CD1c-positive myeloid dendritic cell (primary cell): ENCODE measurements at regions not wholly inside any gene's neighbourhood (a gene's known extent, or its start where the extent isn't known, plus 50 kb on each side); places are given as distances from the start of the nearest gene placed in this dataset.

ENCODE experiments used
- DNase-seq: peaks from one replicate; pipeline ENCODE4 v3.0.0-alpha.2; 2016; ENCODE audit errors: extremely low spot score

DNA sequence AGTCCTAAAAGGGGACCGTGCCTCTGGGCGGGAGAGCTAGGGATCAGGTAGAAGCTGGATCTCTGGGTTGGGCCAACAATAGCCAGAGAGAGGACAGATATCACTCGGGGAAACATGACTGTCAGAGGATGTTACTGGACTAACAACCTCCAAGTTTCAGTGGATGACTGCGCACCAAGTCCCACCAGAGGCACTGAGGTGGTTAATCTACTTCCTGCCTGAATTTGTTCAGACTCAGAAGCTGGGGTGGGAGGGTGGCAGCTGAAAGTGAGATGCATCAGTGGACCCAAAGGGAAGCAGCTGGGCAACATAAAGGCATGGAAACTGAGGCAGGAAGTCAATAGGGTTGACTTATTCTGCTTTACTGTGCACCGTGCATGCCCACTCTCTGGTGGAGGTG, 130.1 kb upstream of the SLC44A1 start:
- no peak for DNase-seq

GRCh38 chr9:105114964-105115728, 129.3 kb upstream of the SLC44A1 start:
- peak; percentile 83 for DNase-seq

DNA sequence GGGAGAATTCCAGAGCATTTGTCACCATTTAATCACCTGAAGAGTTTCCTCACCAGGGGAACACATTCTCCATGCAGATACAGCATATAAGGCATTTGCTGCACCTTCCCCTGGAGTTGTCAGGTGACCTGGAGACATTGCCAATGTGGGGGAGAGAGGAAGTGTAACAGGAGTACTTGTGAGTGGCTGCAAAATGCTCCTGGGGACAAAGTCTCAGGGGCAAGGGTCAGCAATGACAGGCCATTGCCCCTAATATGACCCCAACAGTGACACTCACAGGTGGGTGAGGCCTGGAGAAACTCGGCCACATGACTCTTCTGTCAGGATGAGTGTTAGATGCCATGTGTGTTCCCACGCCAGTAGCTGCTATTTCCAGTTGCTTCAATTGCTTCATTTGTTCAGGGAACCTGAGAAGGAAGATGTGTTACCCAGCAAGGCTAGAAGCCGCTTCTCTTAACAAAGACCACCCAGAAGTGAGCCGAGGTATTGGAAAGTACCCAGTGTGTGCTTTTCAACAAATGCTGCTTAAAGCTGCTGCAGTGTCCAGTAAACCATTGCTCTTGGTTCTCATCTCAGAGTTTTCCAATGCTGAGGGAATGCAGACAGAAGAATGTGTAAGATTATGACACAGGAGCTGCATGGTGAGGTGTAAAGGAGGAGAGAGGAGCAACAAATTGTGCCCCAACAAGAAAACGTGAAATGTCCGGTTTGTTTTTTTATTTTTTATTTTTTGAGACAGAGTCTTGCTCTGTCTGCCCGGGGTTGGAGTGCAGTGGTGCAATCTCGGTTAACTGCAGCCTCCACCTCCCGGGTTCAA, 128.2 kb upstream of the SLC44A1 start:
- no peak for DNase-seq

DNA sequence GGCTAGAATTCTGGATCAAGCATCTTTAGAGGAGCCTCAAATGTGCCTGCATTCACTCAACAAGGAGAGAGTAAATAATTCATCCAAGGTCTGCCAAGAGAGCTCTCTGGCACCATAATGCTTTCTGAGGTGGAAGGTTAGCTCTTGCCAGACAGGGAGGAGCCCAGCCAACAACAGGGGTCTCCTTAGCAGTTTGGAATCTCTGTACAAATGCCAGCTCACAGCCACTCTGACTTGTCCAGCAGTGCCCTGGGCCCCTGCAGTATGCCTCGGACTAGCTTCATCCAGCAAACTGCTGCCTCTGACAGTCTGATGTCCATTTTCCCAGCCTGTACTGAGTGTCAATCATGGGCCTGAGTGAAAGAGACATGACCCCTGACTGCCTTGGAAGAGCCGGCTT, 127.2 kb upstream of the SLC44A1 start:
- no peak for DNase-seq

DNA sequence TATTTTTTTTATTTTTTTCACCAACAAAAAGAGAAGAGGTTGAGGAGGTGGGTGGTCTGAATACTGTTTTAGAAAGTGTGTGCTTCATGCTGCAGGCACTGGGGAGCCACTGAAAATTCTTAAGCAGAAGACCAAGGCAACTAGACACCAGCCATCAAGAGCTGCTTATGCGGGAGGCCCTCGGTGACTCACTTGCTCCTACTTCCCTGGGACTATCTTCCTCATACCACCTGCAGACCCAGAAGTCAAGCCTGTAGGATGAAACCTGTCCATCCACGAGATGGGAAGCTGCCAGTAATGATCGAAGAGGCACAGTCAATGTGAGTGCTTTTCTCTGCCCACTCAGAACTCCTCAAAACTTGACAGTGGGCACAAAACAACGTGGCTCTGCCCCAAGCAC, 125.8 kb upstream of the SLC44A1 start:
- no peak for DNase-seq

- DNase-seq = no peak
Measured at GRCh38 chr9:105119156-105119555, 125.3 kb upstream of the SLC44A1 start.

DNA sequence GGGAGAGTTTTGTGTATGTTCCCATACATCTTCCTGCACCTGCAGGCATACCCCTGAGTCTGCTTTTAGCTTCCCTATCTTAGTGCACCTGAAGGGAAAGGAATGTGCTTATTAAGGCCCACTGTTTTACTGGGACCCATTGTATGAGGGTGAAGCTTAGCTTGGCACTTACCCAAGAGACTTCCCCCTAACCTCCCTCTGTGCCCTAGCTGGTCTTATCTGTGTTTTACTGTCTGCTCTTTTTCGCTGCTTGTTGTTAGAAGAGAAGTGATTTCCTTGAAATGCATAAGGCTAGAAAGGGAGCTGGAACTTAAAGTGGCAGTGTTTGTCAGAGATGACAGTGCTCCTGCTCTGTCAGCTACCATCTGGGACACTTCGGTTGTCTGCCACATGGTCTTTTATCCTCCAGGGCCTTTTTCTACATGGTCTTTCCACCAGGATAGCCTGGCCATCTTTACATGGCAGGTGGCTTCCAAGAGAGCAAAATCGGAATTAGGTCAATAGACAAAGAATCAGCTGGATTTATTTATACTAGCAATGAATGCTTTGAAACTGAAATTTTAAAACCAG, 122.5 kb upstream of the SLC44A1 start:
- no peak for DNase-seq

DNA sequence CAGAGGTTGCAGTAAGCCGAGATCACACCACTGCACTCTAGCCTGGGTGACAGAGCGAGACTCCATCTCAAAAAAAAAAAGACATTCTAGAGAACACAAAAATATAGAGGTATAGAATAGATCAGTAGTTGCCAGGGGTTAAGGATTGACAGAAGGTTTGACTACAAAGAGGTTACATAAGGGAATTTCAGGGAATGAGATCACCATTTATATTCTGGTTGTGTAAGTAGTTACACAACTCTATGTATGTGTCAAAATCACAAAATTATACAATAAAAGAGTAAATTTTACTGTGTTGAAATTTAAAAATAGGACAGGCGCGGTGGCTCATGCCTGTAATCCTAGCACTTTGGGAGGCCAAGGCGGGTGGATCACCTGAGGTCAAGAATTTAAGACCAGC, 119.9 kb upstream of the SLC44A1 start:
- DNase-seq = peak; percentile 33

DNA sequence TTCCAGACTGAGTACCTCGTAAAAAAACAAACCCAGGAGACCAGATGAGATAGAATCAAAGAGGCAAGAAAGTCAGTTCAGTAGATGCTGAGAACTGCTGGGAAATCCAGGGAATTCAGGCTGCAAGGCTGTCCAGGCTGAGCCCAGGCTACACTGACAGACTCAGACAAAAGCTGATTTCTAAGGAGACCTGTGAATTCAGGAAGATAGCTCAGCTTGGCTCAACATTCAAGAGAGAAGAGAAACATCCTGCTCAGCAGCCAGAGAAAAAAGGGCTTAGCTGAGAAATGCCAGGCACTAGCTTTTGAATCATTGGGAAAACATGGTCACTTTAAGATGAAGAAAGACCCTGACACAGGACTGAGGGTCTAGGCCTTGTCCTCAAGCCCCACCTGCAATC, 118.2 kb upstream of the SLC44A1 start:
- DNase-seq = no peak

DNA sequence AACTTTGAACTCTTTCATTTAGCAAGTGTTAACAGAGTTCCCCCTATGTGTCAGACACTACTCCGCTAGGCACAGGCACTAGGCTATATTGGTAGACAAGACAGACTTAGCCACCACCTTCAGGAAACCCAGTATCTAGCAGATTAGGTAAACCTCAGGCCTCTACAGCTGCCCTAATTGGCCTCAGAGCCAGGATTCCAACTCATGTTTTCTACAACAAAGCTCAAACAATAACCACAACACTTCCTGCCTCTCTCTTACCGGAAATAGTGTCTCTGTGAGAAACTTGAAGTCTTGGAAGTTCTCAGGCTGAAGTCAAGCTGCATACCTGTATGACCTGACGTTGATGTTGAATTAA, 116.6 kb upstream of the SLC44A1 start:
- peak; percentile 36 for DNase-seq

DNA sequence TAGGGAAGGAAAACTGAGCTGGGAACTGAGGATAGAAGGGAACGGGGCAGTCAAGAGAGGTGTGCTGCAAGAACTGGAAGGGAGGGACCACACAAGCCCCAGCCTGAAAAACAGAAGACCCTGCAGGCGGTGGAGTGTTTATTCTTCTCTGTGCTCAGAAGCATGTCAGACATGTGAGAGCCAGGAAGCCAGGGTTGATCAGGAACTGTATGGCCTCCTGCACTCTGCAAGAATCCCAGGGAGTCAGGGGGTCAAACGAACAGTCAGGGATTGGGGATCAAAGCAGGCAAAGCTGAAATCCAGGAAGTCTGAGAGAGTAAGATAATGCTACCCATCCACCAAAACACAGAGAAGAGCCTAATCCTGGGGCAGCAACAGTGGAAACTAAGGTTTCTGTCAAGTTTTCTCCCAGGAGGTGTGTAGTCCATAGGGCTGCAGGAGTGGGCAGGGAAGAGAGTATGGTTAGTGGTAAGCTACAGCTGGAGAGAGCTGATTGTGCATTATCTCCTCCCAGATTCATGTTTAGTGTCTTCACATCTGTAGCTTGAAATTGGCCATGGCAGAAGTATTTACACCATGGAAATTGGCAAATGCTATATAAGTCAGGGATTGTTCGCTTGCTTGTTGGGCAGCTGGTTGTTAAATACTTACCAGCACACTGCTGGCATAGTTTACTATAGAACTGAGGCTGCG, 115.4 kb upstream of the SLC44A1 start:
- no peak for DNase-seq

DNA sequence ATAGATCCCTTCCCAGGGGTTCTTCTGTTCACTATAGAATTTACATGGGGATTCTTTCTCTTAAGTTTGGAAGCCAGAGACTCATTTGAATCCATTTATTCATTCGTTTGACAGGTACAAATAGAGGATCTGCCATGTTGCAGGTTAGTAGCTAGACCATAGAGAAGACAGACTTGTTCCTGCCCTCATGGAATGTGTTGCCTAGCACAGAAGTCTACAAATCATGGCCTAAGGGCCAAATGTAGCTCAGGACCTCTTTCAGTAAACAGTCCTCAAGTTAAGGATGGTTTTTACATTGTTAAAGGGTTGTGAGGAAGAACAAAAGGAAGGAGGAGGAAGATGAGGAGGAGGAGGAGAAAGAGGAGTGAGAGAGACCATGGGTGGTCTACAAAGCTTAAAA, 114.7 kb upstream of the SLC44A1 start:
- no peak for DNase-seq

- no peak for DNase-seq
Measured at GRCh38 chr9:105131981-105132380, 112.5 kb upstream of the SLC44A1 start.

DNA sequence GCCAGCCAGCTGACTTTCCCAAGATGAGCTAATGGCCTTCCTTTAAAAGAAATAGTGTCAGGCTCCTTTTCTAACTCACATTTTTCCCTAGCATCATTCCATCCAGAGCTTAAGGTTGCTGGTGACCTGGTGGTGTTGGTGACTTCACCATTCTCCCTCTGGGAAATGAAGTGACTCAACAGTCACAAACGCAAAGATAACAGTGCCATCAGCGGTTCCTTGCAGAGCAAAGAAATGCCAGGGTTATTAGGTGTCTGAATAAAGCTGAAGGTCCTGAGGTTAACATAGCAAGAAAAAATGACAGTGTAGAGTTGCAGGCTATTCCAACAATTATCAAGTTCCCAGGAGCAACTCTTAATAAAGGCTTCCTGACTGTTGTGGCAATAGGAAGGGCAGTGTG, 111.8 kb upstream of the SLC44A1 start:
- no peak for DNase-seq

DNA sequence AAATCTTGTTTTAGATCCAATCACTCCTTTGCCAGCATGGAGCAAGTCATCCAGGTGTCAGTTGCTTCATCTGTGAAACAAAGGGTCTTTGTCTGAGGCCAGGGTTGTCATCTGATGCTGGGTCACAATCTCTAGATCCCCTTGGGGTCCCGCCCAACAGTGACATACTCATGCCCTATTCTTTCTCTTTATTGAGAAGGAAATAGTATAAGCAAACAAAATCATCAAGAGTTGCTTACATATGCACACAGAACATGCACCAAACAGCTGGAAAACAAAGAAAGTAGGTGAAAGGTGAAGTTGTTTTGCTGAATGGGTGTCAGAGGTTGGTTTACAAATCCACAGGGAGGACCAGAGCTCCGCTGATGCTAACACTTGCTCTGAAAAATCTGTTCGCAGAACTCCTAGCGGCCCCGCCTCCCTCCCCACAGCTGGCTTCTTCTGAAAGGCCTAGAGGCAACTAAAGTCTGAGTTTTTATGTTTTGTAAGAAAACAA, 106.1 kb upstream of the SLC44A1 start:
- DNase-seq = no peak

DNA sequence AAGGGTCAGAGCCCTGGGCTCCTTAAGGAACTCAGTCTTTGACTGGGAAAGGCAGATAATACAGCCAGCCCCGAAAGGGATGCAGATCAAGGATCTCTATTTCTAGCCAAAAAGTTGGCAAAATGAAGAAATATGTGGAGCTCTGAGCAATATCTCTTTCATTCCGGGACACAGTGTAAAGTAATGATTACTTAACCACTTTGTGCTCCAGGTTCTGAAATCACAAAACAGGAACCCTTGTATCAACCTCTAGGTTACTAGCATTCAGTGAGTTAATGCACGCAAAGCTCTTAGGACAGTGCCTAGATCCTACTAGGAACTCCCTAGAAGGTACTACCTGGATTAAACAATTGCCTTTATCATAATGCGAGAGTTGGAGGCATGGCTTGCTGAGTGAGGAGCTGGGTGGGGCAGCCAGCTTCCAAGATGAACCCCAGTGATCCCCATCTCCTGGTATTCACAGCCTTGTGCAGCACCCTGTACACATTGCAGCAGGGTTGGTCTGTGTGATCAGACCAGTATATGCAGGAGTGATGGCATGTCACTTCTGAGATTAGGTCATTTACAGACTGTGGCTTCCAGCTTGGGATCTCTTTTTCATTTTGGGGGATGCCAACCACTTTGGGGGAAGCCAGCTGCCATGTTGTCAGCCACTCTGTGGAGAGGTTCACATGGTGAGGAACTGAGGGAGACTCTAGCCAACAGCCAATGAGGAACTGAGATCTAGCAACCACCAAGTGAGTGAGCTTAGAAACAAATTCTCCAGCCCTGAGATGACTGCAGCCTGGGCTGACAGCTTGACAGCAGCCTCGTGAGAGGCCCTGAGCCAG, 103.1 kb upstream of the SLC44A1 start:
- DNase-seq = peak; percentile 74

DNA sequence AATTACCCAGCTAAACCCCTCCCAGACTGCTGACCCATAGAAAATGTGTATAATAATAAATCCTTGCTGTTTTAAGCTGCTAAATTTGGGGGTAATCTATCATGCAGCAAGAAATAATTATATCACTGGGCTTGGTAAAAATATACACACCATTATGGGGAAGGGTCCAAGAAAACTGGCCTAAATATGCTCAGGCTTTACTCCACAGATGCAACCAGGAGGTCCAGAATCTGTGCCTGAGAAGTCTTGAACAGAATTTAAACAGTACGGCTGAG, 102.5 kb upstream of the SLC44A1 start:
- DNase-seq = no peak

- DNase-seq = peak; percentile 64
Measured at GRCh38 chr9:105142406-105143135, 101.9 kb upstream of the SLC44A1 start.

DNA sequence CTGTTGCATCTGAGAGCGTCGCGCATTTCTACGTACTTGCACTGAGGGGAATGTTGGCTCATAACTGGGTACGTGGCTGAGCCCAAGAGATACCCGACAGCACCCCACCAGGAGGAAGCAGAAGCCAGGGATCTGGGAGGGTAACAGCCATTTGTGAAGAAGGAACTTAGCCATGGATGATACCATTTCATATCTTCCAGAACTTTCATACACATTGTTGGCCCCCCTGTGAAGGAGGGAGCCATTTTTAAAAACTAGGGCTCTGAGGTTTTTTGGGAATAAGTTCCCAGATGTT, 101.4 kb upstream of the SLC44A1 start:
- peak; percentile 45 for DNase-seq

DNA sequence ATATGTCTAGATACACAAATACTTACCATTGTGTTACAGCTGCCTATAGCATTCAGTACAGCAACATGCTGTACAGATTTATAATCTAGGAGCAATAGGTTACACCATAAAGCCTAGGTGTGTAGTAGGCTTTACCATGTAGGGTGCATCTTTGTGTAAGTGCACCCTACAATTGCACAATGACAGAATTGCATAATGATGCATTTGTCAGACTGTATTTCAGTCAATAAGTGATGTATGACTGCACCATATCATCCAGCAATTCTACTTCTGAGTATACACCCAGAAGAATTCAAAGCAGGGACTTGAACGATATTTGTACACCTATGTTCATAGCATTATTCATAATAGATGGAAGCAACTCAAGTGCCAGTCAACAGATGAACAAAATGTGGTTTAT, 100.4 kb upstream of the SLC44A1 start:
- peak; percentile 38 for DNase-seq

- DNase-seq = no peak
Measured at GRCh38 chr9:105144841-105145240, 99.6 kb upstream of the SLC44A1 start.
